22Rv1 (cell line): ENCODE measurements at regions not wholly inside any gene's neighbourhood (a gene's known extent, or its start where the extent isn't known, plus 50 kb on each side); places are given as distances from the start of the nearest gene placed in this dataset.

ENCODE experiments used
- CTCF ChIP-seq: fragments of 450-650 bp; IDR thresholded peaks from 2 replicates; pipeline ENCODE4 v1.5.1; 2017; ENCODE audit warnings: mild to moderate bottlenecking
- ZFX ChIP-seq: fragments of 450-650 bp; IDR thresholded peaks from 2 replicates; pipeline ENCODE4 v1.6.1; 2017; ENCODE audit warnings: antibody characterized with exemption, borderline replicate concordance

GRCh38 chr7:113338071-113338696, 219.8 kb upstream of the SMIM30 start:
- TF ChIP-seq CTCF (no peak), ZFX (no peak)
